IMR-90 (cell line): ENCODE measurements at regions not wholly inside any gene's neighbourhood (a gene's known extent, or its start where the extent isn't known, plus 50 kb on each side); places are given as distances from the start of the nearest gene placed in this dataset.

Experiments used
- ATAC-seq: fragments of 200-7000 bp; cut with Tn5 transposase; 2 replicates; pipeline ENCODE4 v1.9.1; 2020; ENCODE audit warnings: low read depth, mild to moderate bottlenecking, moderate library complexity
- BruUV-seq: library from RNA; stranded (reverse); fragments of 400-500 nt; replicated peaks from 2 replicates; lab custom pipeline; 2021; lab: Mats Ljungman, UMichigan
- CTCF ChIA-PET: fragments of 300-600 bp; formaldehyde crosslinking; extraction: SDS; loops from one replicate; lab custom pipeline; 2021; ENCODE audit warnings: antibody characterized with exemption; lab: Yijun Ruan, JAX
- POLR2A ChIA-PET: fragments of 300-600 bp; sonication (Branson Sonifier 250); formaldehyde crosslinking; loops from one replicate; lab custom pipeline; 2022; ENCODE audit warnings: antibody characterized with exemption; ENCODE audit not compliant: unreplicated experiment; lab: Charles Lee
- DNase-seq: peaks from one replicate; pipeline ENCODE4 v3.0.0; 2013
- H2AFZ ChIP-seq: replicated peaks from 2 replicates; pipeline ENCODE3; 2013; ENCODE audit warnings: low read length, mild to moderate bottlenecking; ENCODE audit not compliant: poor library complexity
- H2AK5ac ChIP-seq: 2 replicates; pipeline ENCODE4 v1.6.1; 2013; ENCODE audit warnings: low read depth, low read length, inconsistent platforms
- H2AK9ac ChIP-seq: replicated peaks from 2 replicates; pipeline ENCODE3; 2013; ENCODE audit warnings: mild to moderate bottlenecking, low read depth, low read length, moderate library complexity; ENCODE audit not compliant: poor library complexity
- H2BK120ac ChIP-seq: 2 replicates; pipeline ENCODE4 v1.6.1; 2013; ENCODE audit warnings: low read depth, low read length, inconsistent platforms
- H2BK15ac ChIP-seq: 3 replicates; pipeline ENCODE4 v1.6.1; 2013; ENCODE audit warnings: low read depth, low read length, inconsistent platforms
- H2BK20ac ChIP-seq: 2 replicates; pipeline ENCODE4 v1.6.1; 2013; ENCODE audit warnings: low read depth, mild to moderate bottlenecking, inconsistent platforms, low read length, moderate library complexity
- H2BK5ac ChIP-seq: 2 replicates; pipeline ENCODE4 v1.6.1; 2013; ENCODE audit warnings: mild to moderate bottlenecking, low read depth, low read length, inconsistent platforms; ENCODE audit not compliant: poor library complexity, severe bottlenecking
- H3K14ac ChIP-seq: replicated peaks from 2 replicates; pipeline ENCODE4 v1.6.1; 2013; ENCODE audit warnings: low read depth, low read length, inconsistent platforms
- H3K18ac ChIP-seq: 2 replicates; pipeline ENCODE4 v1.6.1; 2013; ENCODE audit warnings: low read depth, low read length, control low read depth
- H3K23ac ChIP-seq: 2 replicates; pipeline ENCODE4 v1.6.1; 2013; ENCODE audit warnings: low read depth, low read length, inconsistent platforms
- H3K27ac ChIP-seq: 2 replicates; pipeline ENCODE4 v1.5.1; 2013; ENCODE audit warnings: mild to moderate bottlenecking, control low read depth, low read length; ENCODE audit not compliant: insufficient read depth
- H3K27me3 ChIP-seq: 2 replicates; pipeline ENCODE4 v1.6.1; 2013; ENCODE audit warnings: low read length; ENCODE audit not compliant: control insufficient read depth, insufficient read depth
- H3K36me3 ChIP-seq: 2 replicates; pipeline ENCODE4 v1.6.1; 2013; ENCODE audit warnings: low read length, mixed read lengths; ENCODE audit not compliant: control insufficient read depth, insufficient read depth
- H3K4ac ChIP-seq: 2 replicates; pipeline ENCODE4 v1.6.1; 2013; ENCODE audit warnings: low read depth, low read length, inconsistent platforms
- H3K4me1 ChIP-seq: 2 replicates; pipeline ENCODE4 v1.6.1; 2013; ENCODE audit warnings: low read length, mixed read lengths; ENCODE audit not compliant: control insufficient read depth, insufficient read depth
- H3K4me2 ChIP-seq: 2 replicates; pipeline ENCODE4 v1.6.1; 2013; ENCODE audit warnings: low read depth, mild to moderate bottlenecking, control low read depth, low read length, moderate library complexity
- H3K4me3 ChIP-seq: 2 replicates; pipeline ENCODE4 v1.5.1; 2013; ENCODE audit warnings: low read depth, mild to moderate bottlenecking, control low read depth, low read length, moderate library complexity; ENCODE audit not compliant: insufficient read depth
- H3K56ac ChIP-seq: 2 replicates; pipeline ENCODE4 v1.6.1; 2013; ENCODE audit warnings: low read length, inconsistent platforms; ENCODE audit not compliant: insufficient read depth; ENCODE audit errors: extremely low read depth
- H3K79me1 ChIP-seq, 2 experiments: 2 replicates each; pipeline ENCODE4 v1.6.1; 2013; ENCODE audit warnings: low read length in 2 of 2, inconsistent platforms in 1 of 2, low read depth in 1 of 2
- H3K9ac ChIP-seq: 2 replicates; pipeline ENCODE4 v1.6.1; 2013; ENCODE audit warnings: low read depth, low read length, control low read depth
- H3K9me1 ChIP-seq: 2 replicates; pipeline ENCODE4 v1.6.1; 2013; ENCODE audit warnings: low read length, inconsistent platforms; ENCODE audit not compliant: insufficient read depth
- H3K9me3 ChIP-seq: 2 replicates; pipeline ENCODE4 v1.6.1; 2013; ENCODE audit warnings: low read length; ENCODE audit not compliant: control insufficient read depth, insufficient read depth
- H4K20me1 ChIP-seq: 2 replicates; pipeline ENCODE4 v1.6.1; 2013; ENCODE audit warnings: low read length, inconsistent platforms; ENCODE audit not compliant: insufficient read depth
- H4K5ac ChIP-seq: 2 replicates; pipeline ENCODE4 v1.6.1; 2013; ENCODE audit warnings: mild to moderate bottlenecking, low read depth, low read length, control low read depth
- H4K8ac ChIP-seq, 2 experiments: 2 replicates each; pipeline ENCODE4 v1.6.1; 2013; ENCODE audit warnings: low read depth in 2 of 2, low read length in 2 of 2, control low read depth in 1 of 2, inconsistent platforms in 1 of 2
- H4K91ac ChIP-seq: 2 replicates; pipeline ENCODE4 v1.6.1; 2013; ENCODE audit warnings: low read depth, low read length, inconsistent platforms; ENCODE audit not compliant: insufficient read depth
- BHLHE40 ChIP-seq: fragments of 150-350 bp; IDR thresholded peaks from 2 replicates; pipeline ENCODE4 v1.6.1; 2016; ENCODE audit warnings: mild to moderate bottlenecking, low read depth, low read length
- CHD1 ChIP-seq: IDR thresholded peaks from 2 replicates; pipeline ENCODE4 v1.6.1; 2012; ENCODE audit warnings: low read depth, low read length, improper control_type of control experiment
- FOS ChIP-seq: fragments of 150-350 bp; IDR thresholded peaks from 2 replicates; pipeline ENCODE4 v1.6.1; 2016; ENCODE audit warnings: low read depth, low read length
- MAFK ChIP-seq: IDR thresholded peaks from 2 replicates; pipeline ENCODE4 v1.6.1; 2012; ENCODE audit warnings: low read depth, low read length, improper control_type of control experiment
- MXI1 ChIP-seq: IDR thresholded peaks from 2 replicates; pipeline ENCODE4 v1.6.1; 2012; ENCODE audit warnings: low read depth, mild to moderate bottlenecking, low read length, moderate library complexity, borderline replicate concordance
- NFE2L2 ChIP-seq: fragments of 150-350 bp; IDR thresholded peaks from 2 replicates; pipeline ENCODE4 v1.6.1; 2016; ENCODE audit warnings: low read depth, mild to moderate bottlenecking, low read length
- RAD21 ChIP-seq: IDR thresholded peaks from 2 replicates; pipeline ENCODE4 v1.6.1; 2012; ENCODE audit warnings: low read length, improper control_type of control experiment
- RCOR1 ChIP-seq: IDR thresholded peaks from 2 replicates; pipeline ENCODE4 v1.6.1; 2012; ENCODE audit warnings: mild to moderate bottlenecking, low read length, improper control_type of control experiment; ENCODE audit not compliant: insufficient replicate concordance
- RFX5 ChIP-seq: IDR thresholded peaks from 2 replicates; pipeline ENCODE4 v1.8.0; 2012; ENCODE audit warnings: low read depth, mild to moderate bottlenecking, low read length, moderate library complexity
- SMC3 ChIP-seq: fragments of 150-350 bp; IDR thresholded peaks from 2 replicates; pipeline ENCODE4 v1.6.1; 2016; ENCODE audit warnings: low read depth, mild to moderate bottlenecking, antibody characterized with exemption, low read length, moderate library complexity
- dilution Hi-C: fragments of 300-500 bp; cut with HindIII; formaldehyde crosslinking; loops from one replicate; pipeline ENCODE4 v1.14.3; 2018; ENCODE audit warnings: low sequenced_read_pairs; ENCODE audit not compliant: unreplicated experiment
- in situ Hi-C: fragments of 300-500 bp; cut with MboI; formaldehyde crosslinking; loops from 3 replicates; pipeline ENCODE4 v1.14.3; 2019; ENCODE audit warnings: low sequenced_read_pairs, inconsistent platforms, mixed read lengths
- intact Hi-C: fragments of 100-400 bp; cut with micrococcal nuclease; formaldehyde crosslinking; loops from 2 replicates; pipeline ENCODE4 v1.10.0; 2022
- TF ChIP-seq, protein P1 (sequence below): conservative IDR thresholded peaks from 2 replicates; pipeline ENCODE4 v1.5.1; 2012; ENCODE audit warnings: mild to moderate bottlenecking, low read depth, low read length, improper control_type of control experiment
- TF ChIP-seq, protein P2 (sequence below): fragments of 150-350 bp; IDR thresholded peaks from 2 replicates; pipeline ENCODE4 v1.6.1; 2017; ENCODE audit warnings: mild to moderate bottlenecking, antibody characterized with exemption, low read length, low read depth
- TF ChIP-seq, protein P3 (sequence below): fragments of 150-350 bp; IDR thresholded peaks from 2 replicates; pipeline ENCODE4 v1.6.1; 2016; ENCODE audit warnings: low read depth, mild to moderate bottlenecking, low read length, moderate library complexity, borderline replicate concordance

DNA sequence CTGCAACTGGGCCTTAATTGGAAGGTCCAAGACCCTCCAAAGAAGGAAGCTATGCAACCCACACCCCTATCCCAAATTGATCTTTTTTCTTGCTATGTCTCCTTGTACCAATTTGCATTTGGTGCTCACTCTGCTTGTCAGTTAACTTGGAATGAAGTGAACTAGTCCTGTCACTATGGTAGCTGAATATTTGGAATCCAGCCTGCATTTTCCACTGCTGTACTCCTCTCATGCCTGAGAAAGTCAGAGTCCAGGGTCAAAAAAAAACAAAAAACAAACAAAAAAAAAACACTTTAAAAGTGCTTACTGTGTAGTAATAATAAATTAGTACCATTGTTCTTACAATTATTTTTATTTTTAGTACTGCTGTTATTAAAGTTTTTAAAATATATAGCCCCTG lies 462.8 kb upstream of the SLC8A1 start:
- no peak for DNase-seq
- no peaks in the 10 kb centered on the region for H3K9me1 ChIP-seq
- no peak overlapping the region for H2AK9ac ChIP-seq
- no peak overlapping the region for H2BK20ac ChIP-seq
- H4K20me1 ChIP-seq = no peaks in the 10 kb centered on the region
- H2AFZ ChIP-seq = no peak overlapping the region
- H2AK5ac ChIP-seq = no peak overlapping the region
- no peak overlapping the region for H3K23ac ChIP-seq
- dilution Hi-C loops (no loop called here), in situ Hi-C loops (no loop called here), intact Hi-C loops (no loop called here)
- no peak overlapping the region for H3K14ac ChIP-seq
- no peaks in the 10 kb centered on the region for H3K27me3 ChIP-seq
- no peak overlapping the region for H2BK15ac ChIP-seq
- ChIA-PET POLR2A (no interaction called here), CTCF (no interaction called here)
- no peak overlapping the region for H4K91ac ChIP-seq
- H3K27ac ChIP-seq = no peak overlapping the region
- no peak overlapping the region for H4K5ac ChIP-seq
- ATAC-seq = no peak
- no peak overlapping the region for H3K18ac ChIP-seq
- no peak overlapping the region for H4K8ac ChIP-seq
- H3K79me1 ChIP-seq = no peaks in the 10 kb centered on the region
- no peaks in the 10 kb centered on the region for H3K4me1 ChIP-seq
- H3K4ac ChIP-seq = no peak overlapping the region
- TF ChIP-seq MAFK (no peak), RCOR1 (no peak), RFX5 (no peak), CHD1 (no peak), NFE2L2 (no peak), FOS (no peak), RAD21 (no peak), SMC3 (no peak), MXI1 (no peak), BHLHE40 (no peak)
- TF ChIP-seq, protein P1, sequence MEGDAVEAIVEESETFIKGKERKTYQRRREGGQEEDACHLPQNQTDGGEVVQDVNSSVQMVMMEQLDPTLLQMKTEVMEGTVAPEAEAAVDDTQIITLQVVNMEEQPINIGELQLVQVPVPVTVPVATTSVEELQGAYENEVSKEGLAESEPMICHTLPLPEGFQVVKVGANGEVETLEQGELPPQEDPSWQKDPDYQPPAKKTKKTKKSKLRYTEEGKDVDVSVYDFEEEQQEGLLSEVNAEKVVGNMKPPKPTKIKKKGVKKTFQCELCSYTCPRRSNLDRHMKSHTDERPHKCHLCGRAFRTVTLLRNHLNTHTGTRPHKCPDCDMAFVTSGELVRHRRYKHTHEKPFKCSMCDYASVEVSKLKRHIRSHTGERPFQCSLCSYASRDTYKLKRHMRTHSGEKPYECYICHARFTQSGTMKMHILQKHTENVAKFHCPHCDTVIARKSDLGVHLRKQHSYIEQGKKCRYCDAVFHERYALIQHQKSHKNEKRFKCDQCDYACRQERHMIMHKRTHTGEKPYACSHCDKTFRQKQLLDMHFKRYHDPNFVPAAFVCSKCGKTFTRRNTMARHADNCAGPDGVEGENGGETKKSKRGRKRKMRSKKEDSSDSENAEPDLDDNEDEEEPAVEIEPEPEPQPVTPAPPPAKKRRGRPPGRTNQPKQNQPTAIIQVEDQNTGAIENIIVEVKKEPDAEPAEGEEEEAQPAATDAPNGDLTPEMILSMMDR = no peak
- TF ChIP-seq, protein P2, sequence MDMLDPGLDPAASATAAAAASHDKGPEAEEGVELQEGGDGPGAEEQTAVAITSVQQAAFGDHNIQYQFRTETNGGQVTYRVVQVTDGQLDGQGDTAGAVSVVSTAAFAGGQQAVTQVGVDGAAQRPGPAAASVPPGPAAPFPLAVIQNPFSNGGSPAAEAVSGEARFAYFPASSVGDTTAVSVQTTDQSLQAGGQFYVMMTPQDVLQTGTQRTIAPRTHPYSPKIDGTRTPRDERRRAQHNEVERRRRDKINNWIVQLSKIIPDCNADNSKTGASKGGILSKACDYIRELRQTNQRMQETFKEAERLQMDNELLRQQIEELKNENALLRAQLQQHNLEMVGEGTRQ = no peak
- TF ChIP-seq, protein P3, sequence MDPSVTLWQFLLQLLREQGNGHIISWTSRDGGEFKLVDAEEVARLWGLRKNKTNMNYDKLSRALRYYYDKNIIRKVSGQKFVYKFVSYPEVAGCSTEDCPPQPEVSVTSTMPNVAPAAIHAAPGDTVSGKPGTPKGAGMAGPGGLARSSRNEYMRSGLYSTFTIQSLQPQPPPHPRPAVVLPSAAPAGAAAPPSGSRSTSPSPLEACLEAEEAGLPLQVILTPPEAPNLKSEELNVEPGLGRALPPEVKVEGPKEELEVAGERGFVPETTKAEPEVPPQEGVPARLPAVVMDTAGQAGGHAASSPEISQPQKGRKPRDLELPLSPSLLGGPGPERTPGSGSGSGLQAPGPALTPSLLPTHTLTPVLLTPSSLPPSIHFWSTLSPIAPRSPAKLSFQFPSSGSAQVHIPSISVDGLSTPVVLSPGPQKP = no peak
- no peak overlapping the region for H3K56ac ChIP-seq
- no peak overlapping the region for H3K4me3 ChIP-seq
- no peaks in the 10 kb centered on the region for H3K9me3 ChIP-seq
- BruUV-seq = no TSS peak
- H3K9ac ChIP-seq = no peak overlapping the region
- no peaks in the 10 kb centered on the region for H3K36me3 ChIP-seq
- no peak overlapping the region for H3K4me2 ChIP-seq
- no peak overlapping the region for H2BK120ac ChIP-seq
- no peak overlapping the region for H2BK5ac ChIP-seq
